ENCODE measurements at regions not wholly inside any gene's neighbourhood (a gene's known extent, or its start where the extent isn't known, plus 50 kb on each side); places are given as distances from the start of the nearest gene placed in this dataset.

DNA sequence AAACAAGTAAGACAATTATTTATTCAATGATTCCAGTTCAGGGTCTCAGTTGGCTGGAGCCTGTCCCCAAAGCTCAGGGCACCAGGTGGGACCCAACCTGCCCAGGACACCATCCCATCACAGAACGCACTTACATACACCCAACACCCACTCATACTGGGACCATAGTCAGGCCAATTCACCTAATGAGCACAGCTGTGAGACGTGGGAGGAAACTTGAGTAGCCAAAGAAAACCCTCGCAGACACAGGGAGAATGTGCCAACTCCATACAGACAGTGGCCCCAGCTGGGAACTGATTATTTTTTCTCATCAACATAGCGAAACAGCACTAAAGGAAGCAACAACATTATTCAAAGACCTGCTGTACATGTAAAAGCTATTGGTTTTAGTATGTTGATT is 58.6 kb upstream of the DOK5 start:
- Histone ChIP-seq H3K27ac (ENCODE audit: extremely low read length, insufficient read depth, low read length) (no peak overlapping the region), H3K9me3 (ENCODE audit: low read length) (no peaks in the 10 kb centered on the region), H3K27me3 (ENCODE audit: control insufficient read depth in 1 of 2, insufficient read depth in 2 of 2, low read length in 2 of 2) (no peaks in the 10 kb centered on the region), H3K36me3 (replicated peaks in 1 of 2; ENCODE audit: control insufficient read depth in 1 of 2, insufficient read depth in 2 of 2, low read length in 2 of 2) (no peaks in the 10 kb centered on the region), H3K4me2 (ENCODE audit: low read depth, low read length) (no peak overlapping the region), H4K20me1 (ENCODE audit: insufficient read depth, low read length) (no peaks in the 10 kb centered on the region), H2AFZ (ENCODE audit: low read length) (no peak overlapping the region), H3K4me3 (replicated peaks in 1 of 3; ENCODE audit: insufficient read depth in 1 of 3, low read depth in 2 of 3, low read length in 3 of 3) (no peak overlapping the region), H3K79me2 (ENCODE audit: insufficient read depth, low read length) (no peaks in the 10 kb centered on the region), H3K9ac (ENCODE audit: insufficient read depth, low read depth, low read length) (no peak overlapping the region), H3K4me1 (ENCODE audit: insufficient read depth, low read length) (no peaks in the 10 kb centered on the region)
- ChIA-PET POLR2A (no interaction called here), CTCF (ENCODE audit: low intra/inter-chr PET ratio, low total read pairs) (no interaction called here)
- DNase-seq (ENCODE audit: low spot score) = no peak
- intact Hi-C loops (cut with micrococcal nuclease; ENCODE audit: unreplicated experiment) (loop anchor here (10.0 kb wide), 1 partner anchor 62 kb away; no protein-coding TSS in a partner anchor), in situ Hi-C loops (cut with HindIII; ENCODE audit: extremely low pct_ligation_motif_present, low pct_unique_long_range_greater_than_20kb) (no loop called here)
- 17% methylated on average over 4 of the region's 4 CpGs for WGBS (ENCODE audit: low lambda C conversion rate)
- no peak for ATAC-seq
- FAIRE-seq = no peak
- no TSS peak for BruUV-seq (replicated peaks)
- TF ChIP-seq, protein P1, sequence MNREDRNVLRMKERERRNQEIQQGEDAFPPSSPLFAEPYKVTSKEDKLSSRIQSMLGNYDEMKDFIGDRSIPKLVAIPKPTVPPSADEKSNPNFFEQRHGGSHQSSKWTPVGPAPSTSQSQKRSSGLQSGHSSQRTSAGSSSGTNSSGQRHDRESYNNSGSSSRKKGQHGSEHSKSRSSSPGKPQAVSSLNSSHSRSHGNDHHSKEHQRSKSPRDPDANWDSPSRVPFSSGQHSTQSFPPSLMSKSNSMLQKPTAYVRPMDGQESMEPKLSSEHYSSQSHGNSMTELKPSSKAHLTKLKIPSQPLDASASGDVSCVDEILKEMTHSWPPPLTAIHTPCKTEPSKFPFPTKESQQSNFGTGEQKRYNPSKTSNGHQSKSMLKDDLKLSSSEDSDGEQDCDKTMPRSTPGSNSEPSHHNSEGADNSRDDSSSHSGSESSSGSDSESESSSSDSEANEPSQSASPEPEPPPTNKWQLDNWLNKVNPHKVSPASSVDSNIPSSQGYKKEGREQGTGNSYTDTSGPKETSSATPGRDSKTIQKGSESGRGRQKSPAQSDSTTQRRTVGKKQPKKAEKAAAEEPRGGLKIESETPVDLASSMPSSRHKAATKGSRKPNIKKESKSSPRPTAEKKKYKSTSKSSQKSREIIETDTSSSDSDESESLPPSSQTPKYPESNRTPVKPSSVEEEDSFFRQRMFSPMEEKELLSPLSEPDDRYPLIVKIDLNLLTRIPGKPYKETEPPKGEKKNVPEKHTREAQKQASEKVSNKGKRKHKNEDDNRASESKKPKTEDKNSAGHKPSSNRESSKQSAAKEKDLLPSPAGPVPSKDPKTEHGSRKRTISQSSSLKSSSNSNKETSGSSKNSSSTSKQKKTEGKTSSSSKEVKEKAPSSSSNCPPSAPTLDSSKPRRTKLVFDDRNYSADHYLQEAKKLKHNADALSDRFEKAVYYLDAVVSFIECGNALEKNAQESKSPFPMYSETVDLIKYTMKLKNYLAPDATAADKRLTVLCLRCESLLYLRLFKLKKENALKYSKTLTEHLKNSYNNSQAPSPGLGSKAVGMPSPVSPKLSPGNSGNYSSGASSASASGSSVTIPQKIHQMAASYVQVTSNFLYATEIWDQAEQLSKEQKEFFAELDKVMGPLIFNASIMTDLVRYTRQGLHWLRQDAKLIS (CRISPR knock-in tag; IDR thresholded peaks at IDR 0.05) = no peak
- TF ChIP-seq ZNF101 (CRISPR knock-in tag; IDR thresholded peaks at IDR 0.05; ENCODE audit: borderline replicate concordance, low read depth) (no peak), HOXD1 (CRISPR knock-in tag; IDR thresholded peaks at IDR 0.05) (no peak), GZF1 (CRISPR knock-in tag; IDR thresholded peaks at IDR 0.05) (no peak), ZNF605 (CRISPR knock-in tag; IDR thresholded peaks at IDR 0.05) (no peak)
- TF ChIP-seq, protein P2, sequence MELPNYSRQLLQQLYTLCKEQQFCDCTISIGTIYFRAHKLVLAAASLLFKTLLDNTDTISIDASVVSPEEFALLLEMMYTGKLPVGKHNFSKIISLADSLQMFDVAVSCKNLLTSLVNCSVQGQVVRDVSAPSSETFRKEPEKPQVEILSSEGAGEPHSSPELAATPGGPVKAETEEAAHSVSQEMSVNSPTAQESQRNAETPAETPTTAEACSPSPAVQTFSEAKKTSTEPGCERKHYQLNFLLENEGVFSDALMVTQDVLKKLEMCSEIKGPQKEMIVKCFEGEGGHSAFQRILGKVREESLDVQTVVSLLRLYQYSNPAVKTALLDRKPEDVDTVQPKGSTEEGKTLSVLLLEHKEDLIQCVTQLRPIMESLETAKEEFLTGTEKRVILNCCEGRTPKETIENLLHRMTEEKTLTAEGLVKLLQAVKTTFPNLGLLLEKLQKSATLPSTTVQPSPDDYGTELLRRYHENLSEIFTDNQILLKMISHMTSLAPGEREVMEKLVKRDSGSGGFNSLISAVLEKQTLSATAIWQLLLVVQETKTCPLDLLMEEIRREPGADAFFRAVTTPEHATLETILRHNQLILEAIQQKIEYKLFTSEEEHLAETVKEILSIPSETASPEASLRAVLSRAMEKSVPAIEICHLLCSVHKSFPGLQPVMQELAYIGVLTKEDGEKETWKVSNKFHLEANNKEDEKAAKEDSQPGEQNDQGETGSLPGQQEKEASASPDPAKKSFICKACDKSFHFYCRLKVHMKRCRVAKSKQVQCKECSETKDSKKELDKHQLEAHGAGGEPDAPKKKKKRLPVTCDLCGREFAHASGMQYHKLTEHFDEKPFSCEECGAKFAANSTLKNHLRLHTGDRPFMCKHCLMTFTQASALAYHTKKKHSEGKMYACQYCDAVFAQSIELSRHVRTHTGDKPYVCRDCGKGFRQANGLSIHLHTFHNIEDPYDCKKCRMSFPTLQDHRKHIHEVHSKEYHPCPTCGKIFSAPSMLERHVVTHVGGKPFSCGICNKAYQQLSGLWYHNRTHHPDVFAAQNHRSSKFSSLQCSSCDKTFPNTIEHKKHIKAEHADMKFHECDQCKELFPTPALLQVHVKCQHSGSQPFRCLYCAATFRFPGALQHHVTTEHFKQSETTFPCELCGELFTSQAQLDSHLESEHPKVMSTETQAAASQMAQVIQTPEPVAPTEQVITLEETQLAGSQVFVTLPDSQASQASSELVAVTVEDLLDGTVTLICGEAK (IDR thresholded peaks at IDR 0.05) = no peak
- TF ChIP-seq, protein P2 (CRISPR knock-in tag; IDR thresholded peaks at IDR 0.05) = no peak
- TF ChIP-seq, protein P3, sequence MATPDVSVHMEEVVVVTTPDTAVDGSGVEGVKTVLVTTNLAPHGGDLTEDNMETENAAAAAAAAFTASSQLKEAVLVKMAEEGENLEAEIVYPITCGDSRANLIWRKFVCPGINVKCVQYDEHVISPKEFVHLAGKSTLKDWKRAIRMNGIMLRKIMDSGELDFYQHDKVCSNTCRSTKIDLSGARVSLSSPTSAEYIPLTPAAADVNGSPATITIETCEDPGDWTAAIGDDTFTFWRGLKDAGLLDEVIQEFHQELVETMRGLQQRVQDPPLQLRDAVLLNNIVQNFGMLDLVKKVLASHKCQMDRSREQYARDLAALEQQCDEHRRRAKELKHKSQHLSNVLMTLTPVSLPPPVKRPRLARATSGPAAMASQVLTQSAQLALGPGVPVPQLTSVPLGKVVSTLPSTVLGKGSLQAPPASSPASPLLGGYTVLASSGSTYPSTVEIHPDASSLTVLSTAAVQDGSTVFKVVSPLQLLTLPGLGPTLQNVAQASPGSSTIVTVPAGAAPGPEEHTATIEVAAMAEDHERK (CRISPR knock-in tag; IDR thresholded peaks at IDR 0.05; ENCODE audit: low read depth) = no peak
